ENCODE measurements at regions not wholly inside any gene's neighbourhood (a gene's known extent, or its start where the extent isn't known, plus 50 kb on each side); places are given as distances from the start of the nearest gene placed in this dataset.

DNA sequence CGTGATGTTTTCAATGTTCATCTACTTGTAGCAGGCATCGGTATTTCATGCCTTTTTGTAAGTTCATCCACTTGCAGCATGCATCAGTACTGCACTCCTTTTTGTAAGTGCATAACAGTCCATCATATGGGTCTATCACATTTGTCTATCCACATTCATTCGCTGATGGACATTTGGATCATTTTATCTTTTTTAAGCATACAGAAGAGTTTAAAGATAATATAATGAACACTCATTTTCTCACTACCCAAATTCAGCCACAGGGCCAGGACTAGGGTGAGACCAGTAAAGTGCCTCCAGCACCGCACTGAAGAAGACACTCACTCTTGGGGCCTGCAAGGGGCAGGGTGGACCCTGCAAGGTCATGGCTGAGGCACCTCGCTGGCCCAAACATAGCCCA is 309.6 kb downstream of the UACA start:
- Histone ChIP-seq H3K27me3 (ENCODE audit: low read depth) (peaks cover 23% of the 10 kb centered on the region), H3K9me3 (replicated peaks) (no peaks in the 10 kb centered on the region), H3K36me3 (no peaks in the 10 kb centered on the region), H3K4me3 (no peak overlapping the region), H3K4me1 (no peaks in the 10 kb centered on the region), H3K27ac (replicated peaks) (no peak overlapping the region)
- TF ChIP-seq CTCF (IDR thresholded peaks at IDR 0.05; ENCODE audit: borderline replicate concordance): no peak
- intact Hi-C loops (cut with micrococcal nuclease): no loop called here
- DNase-seq: no peak

- no peak for TF ChIP-seq CTCF (IDR thresholded peaks at IDR 0.05; ENCODE audit: borderline replicate concordance)
Observed at GRCh38 chr15:70453238-70453637, 310.1 kb downstream of the UACA start.

DNA sequence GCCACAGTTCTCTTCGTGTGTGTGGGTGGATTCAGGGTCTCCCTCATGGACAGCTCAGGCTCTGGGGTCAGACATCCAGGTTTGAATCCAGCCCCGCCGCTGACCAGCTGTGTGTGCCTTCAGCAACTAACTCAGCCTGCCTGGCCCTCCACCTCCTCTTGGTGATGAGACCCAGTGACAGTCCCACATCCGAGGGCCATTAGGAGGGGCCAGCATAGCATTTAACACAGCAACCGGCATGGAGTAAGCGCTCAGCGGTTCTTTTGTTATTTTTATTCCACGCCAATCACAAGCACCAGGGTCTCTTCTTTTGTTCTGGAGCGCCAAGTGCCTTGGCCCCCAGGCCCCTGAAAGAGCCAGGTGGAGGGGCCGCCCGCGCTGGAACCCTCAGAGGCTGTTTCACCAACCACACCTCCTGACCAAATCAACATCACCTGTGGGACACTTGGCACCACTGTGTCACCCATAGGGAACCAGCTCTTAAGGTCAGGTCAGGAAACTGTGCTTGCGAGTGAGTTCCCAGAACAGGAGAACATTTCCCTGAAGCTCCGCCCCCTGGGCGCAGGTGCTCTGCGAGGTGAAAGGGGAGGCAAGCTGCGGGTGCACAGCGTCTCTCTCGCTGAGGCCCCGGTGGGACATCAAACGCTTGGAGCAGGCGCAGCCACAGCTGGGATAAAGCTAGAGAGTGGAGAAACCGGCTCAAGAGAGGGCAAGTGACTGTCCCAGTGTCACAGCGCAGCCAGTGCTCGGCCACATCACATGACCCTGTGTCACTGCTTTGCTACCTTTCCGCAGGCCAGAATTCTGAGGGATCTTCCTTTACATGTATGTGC is 311.3 kb downstream of the UACA start:
- DNase-seq: no peak
- Histone ChIP-seq H3K27ac (replicated peaks) (no peak overlapping the region), H3K9me3 (replicated peaks) (no peaks in the 10 kb centered on the region), H3K27me3 (ENCODE audit: low read depth) (peaks cover 40% of the 10 kb centered on the region), H3K36me3 (no peaks in the 10 kb centered on the region), H3K4me1 (peaks cover 13% of the 10 kb centered on the region), H3K4me3 (no peak overlapping the region)
- TF ChIP-seq CTCF (IDR thresholded peaks at IDR 0.05; ENCODE audit: borderline replicate concordance): no peak
- intact Hi-C loops (cut with micrococcal nuclease): no loop called here

More at GRCh38 chr15:70453238-70453637, 310.1 kb downstream of the UACA start:
- peaks cover 2% of the 10 kb centered on the region for H3K4me1 ChIP-seq
- H3K9me3 ChIP-seq (replicated peaks): no peaks in the 10 kb centered on the region
- intact Hi-C loops (cut with micrococcal nuclease): no loop called here
- no peak overlapping the region for H3K4me3 ChIP-seq
- no peaks in the 10 kb centered on the region for H3K36me3 ChIP-seq
- no peak overlapping the region for H3K27ac ChIP-seq (replicated peaks)
- peaks cover 28% of the 10 kb centered on the region for H3K27me3 ChIP-seq (ENCODE audit: low read depth)
- DNase-seq: no peak

- Histone ChIP-seq H3K9me3 (replicated peaks) (no peaks in the 10 kb centered on the region), H3K27me3 (ENCODE audit: low read depth) (peaks cover 58% of the 10 kb centered on the region), H3K4me1 (peaks cover 13% of the 10 kb centered on the region), H3K27ac (replicated peaks) (no peak overlapping the region), H3K4me3 (no peak overlapping the region), H3K36me3 (no peaks in the 10 kb centered on the region)
- intact Hi-C loops (cut with micrococcal nuclease): no loop called here
- DNase-seq: no peak
- no peak for TF ChIP-seq CTCF (IDR thresholded peaks at IDR 0.05; ENCODE audit: borderline replicate concordance)
Observed at GRCh38 chr15:70450142-70450443, 313.3 kb downstream of the UACA start.

GRCh38 chr15:70449311-70450141 is 313.8 kb downstream of the UACA start:
- H3K4me3 ChIP-seq: no peak overlapping the region
- peaks cover 64% of the 10 kb centered on the region for H3K27me3 ChIP-seq (ENCODE audit: low read depth)
- H3K9me3 ChIP-seq (replicated peaks): no peaks in the 10 kb centered on the region
- no peaks in the 10 kb centered on the region for H3K36me3 ChIP-seq
- TF ChIP-seq CTCF (IDR thresholded peaks at IDR 0.05; ENCODE audit: borderline replicate concordance): no peak
- intact Hi-C loops (cut with micrococcal nuclease): no loop called here
- H3K4me1 ChIP-seq: peaks cover 13% of the 10 kb centered on the region
- DNase-seq: no peak
- no peak overlapping the region for H3K27ac ChIP-seq (replicated peaks)

All from left ventricle myocardium inferior (tissue), 1 donor.